Testis (tissue), 2 donors: ENCODE measurements at regions not wholly inside any gene's neighbourhood (a gene's known extent, or its start where the extent isn't known, plus 50 kb on each side); places are given as distances from the start of the nearest gene placed in this dataset.

Source experiments
- POLR2A ChIP-seq: fragments of 450-650 bp; IDR thresholded peaks from one replicate; pipeline ENCODE4 v1.6.1; 2017; ENCODE audit warnings: antibody characterized with exemption, mild to moderate bottlenecking, moderate library complexity
- TF ChIP-seq, protein P1 (sequence below), 3 experiments: fragments of 450-650 bp in 2 of 3; fragments of 200-600 bp in 1 of 3; sonication (generic) in 1 of 3; IDR thresholded peaks; one replicate each; pipeline ENCODE4 v1.5.1; 2016 to 2019; ENCODE audit warnings: antibody characterized with exemption in 3 of 3, mild to moderate bottlenecking in 2 of 3, moderate library complexity in 1 of 3

DNA sequence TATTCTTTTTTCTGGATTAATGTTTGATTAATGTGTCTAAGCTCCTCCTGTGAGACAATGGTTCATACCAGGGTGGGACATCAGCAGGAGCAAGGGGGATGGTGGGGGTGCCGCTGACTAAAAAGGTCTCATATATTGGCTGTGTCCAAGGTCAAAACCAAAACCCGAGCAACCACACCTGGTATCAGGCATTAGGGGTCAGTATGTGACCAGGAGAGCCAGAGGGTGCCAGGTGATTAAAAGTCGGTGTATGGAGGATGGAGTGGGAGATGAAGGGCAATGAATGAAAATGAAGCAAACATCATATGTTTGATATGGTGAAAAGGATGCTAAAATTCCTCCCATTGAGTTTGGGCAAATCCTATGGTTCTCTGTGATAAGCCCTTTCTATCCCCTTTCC lies 118.0 kb downstream of the MIAT start:
- TF ChIP-seq POLR2A = no peak
- TF ChIP-seq, protein P1, sequence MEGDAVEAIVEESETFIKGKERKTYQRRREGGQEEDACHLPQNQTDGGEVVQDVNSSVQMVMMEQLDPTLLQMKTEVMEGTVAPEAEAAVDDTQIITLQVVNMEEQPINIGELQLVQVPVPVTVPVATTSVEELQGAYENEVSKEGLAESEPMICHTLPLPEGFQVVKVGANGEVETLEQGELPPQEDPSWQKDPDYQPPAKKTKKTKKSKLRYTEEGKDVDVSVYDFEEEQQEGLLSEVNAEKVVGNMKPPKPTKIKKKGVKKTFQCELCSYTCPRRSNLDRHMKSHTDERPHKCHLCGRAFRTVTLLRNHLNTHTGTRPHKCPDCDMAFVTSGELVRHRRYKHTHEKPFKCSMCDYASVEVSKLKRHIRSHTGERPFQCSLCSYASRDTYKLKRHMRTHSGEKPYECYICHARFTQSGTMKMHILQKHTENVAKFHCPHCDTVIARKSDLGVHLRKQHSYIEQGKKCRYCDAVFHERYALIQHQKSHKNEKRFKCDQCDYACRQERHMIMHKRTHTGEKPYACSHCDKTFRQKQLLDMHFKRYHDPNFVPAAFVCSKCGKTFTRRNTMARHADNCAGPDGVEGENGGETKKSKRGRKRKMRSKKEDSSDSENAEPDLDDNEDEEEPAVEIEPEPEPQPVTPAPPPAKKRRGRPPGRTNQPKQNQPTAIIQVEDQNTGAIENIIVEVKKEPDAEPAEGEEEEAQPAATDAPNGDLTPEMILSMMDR (IDR thresholded peaks at IDR 0.05) = no peak
